Keratinocyte (primary cell): ENCODE measurements at regions not wholly inside any gene's neighbourhood (a gene's known extent, or its start where the extent isn't known, plus 50 kb on each side); places are given as distances from the start of the nearest gene placed in this dataset.

Experiments
- DNase-seq: peaks from one replicate; pipeline ENCODE4 v3.0.0-alpha.2; 2011; ENCODE audit warnings: low read depth, missing footprints, low spot score
- FAIRE-seq: peaks from 2 replicates; lab custom pipeline; 2011; peaks lifted over from hg19 to GRCh38; lab: Jason Lieb, UNC
- H2AFZ ChIP-seq: 2 replicates; pipeline ENCODE4 v1.6.0; 2012; ENCODE audit warnings: low read length, control low read depth, inconsistent platforms; ENCODE audit not compliant: control insufficient read depth
- H3K27ac ChIP-seq: 2 replicates; pipeline ENCODE4 v1.5.1; 2011; ENCODE audit warnings: low read length; ENCODE audit not compliant: control insufficient read depth, insufficient read depth
- H3K27me3 ChIP-seq: 3 replicates; pipeline ENCODE4 v1.6.0; 2011; ENCODE audit warnings: low read length; ENCODE audit not compliant: control insufficient read depth, insufficient read depth; ENCODE audit errors: extremely low read depth
- H3K36me3 ChIP-seq, 2 experiments: 2 replicates in 1 of 2; 3 replicates in 1 of 2; pipeline ENCODE4 v1.5.1; 2011; ENCODE audit warnings: low read length in 2 of 2, mild to moderate bottlenecking in 1 of 2; ENCODE audit not compliant: control insufficient read depth in 2 of 2, insufficient read depth in 2 of 2; ENCODE audit errors: extremely low read depth in 1 of 2
- H3K4me1 ChIP-seq: 3 replicates; pipeline ENCODE4 v1.5.1; 2011; ENCODE audit warnings: low read length; ENCODE audit not compliant: control insufficient read depth, insufficient read depth; ENCODE audit errors: extremely low read depth
- H3K4me2 ChIP-seq: 3 replicates; pipeline ENCODE4 v1.6.0; 2011; ENCODE audit warnings: low read depth, low read length; ENCODE audit not compliant: control insufficient read depth, insufficient read depth; ENCODE audit errors: extremely low read depth
- H3K4me3 ChIP-seq, 3 experiments: fragments of 200-600 bp in 1 of 3; sonication (generic) in 1 of 3; 2 replicates in 2 of 3; 3 replicates in 1 of 3; pipeline ENCODE4 v1.5.1; 2011 to 2016; ENCODE audit warnings: low read length in 3 of 3, mild to moderate bottlenecking in 3 of 3, control low read depth in 2 of 3, inconsistent platforms in 1 of 3, low read depth in 1 of 3, mixed read lengths in 1 of 3, mixed run types in 1 of 3, moderate library complexity in 1 of 3; ENCODE audit not compliant: control insufficient read depth in 2 of 3, insufficient read depth in 2 of 3; ENCODE audit errors: extremely low read depth in 1 of 3
- H3K79me2 ChIP-seq: 2 replicates; pipeline ENCODE4 v1.6.0; 2012; ENCODE audit warnings: low read length; ENCODE audit not compliant: control insufficient read depth, insufficient read depth
- H3K9ac ChIP-seq: 3 replicates; pipeline ENCODE4 v1.6.0; 2011; ENCODE audit warnings: low read length; ENCODE audit not compliant: control insufficient read depth, insufficient read depth; ENCODE audit errors: extremely low read depth
- H3K9me1 ChIP-seq: 3 replicates; pipeline ENCODE4 v1.6.0; 2011; ENCODE audit warnings: low read length; ENCODE audit not compliant: control insufficient read depth, insufficient read depth; ENCODE audit errors: extremely low read depth
- H3K9me3 ChIP-seq: 2 replicates; pipeline ENCODE4 v1.5.1; 2012; ENCODE audit warnings: low read depth, low read length; ENCODE audit not compliant: control insufficient read depth
- H4K20me1 ChIP-seq: 3 replicates; pipeline ENCODE4 v1.6.0; 2011; ENCODE audit warnings: low read length; ENCODE audit not compliant: control insufficient read depth, insufficient read depth; ENCODE audit errors: extremely low read depth
- CTCF ChIP-seq, 3 experiments: IDR thresholded peaks in 1 of 3; conservative IDR thresholded peaks in 1 of 3; optimal IDR thresholded peaks in 1 of 3; 2 replicates in 2 of 3; 3 replicates in 1 of 3; pipeline versions ENCODE3 to v1.5.1; 2011; ENCODE audit warnings: low read length in 3 of 3, mild to moderate bottlenecking in 3 of 3, moderate library complexity in 2 of 3, control low read depth in 1 of 3, inconsistent platforms in 1 of 3; ENCODE audit not compliant: insufficient read depth in 2 of 3; ENCODE audit errors: extremely low read depth in 1 of 3
- EZH2 ChIP-seq: IDR thresholded peaks from one replicate; pipeline ENCODE4 v1.6.1; 2012; ENCODE audit warnings: inconsistent platforms, mild to moderate bottlenecking, low read length, moderate library complexity
- dilution Hi-C: fragments of 300-500 bp; cut with MboI; formaldehyde crosslinking; loops from one replicate; pipeline ENCODE4 v1.7.0; 2020; ENCODE audit warnings: low sequenced_read_pairs; ENCODE audit not compliant: extremely low pct_ligation_motif_present

- Histone ChIP-seq H3K4me2 (no peak overlapping the region), H2AFZ (no peak overlapping the region), H3K79me2 (no peaks in the 10 kb centered on the region), H3K9ac (no peak overlapping the region), H3K27ac (no peak overlapping the region), H3K27me3 (no peaks in the 10 kb centered on the region), H3K4me1 (no peaks in the 10 kb centered on the region), H3K36me3 (no peaks in the 10 kb centered on the region), H3K9me3 (no peaks in the 10 kb centered on the region), H3K4me3 (no peak overlapping the region), H4K20me1 (no peaks in the 10 kb centered on the region), H3K9me1 (no peaks in the 10 kb centered on the region)
- TF ChIP-seq EZH2 = no peak
- TF ChIP-seq CTCF (optimal IDR thresholded peaks at IDR 0.05 in 1 of 3, IDR thresholded peaks at IDR 0.05 in 1 of 3, conservative IDR thresholded peaks at IDR 0.05 in 1 of 3; ENCODE audit: extremely low read depth in 1 of 3, insufficient read depth in 2 of 3, low read length in 3 of 3) = no peak
- DNase-seq (no peak), FAIRE-seq (no peak)
- dilution Hi-C loops = no loop called here
Observed at GRCh38 chr5:88425124-88425523, 156.5 kb upstream of the TMEM161B start.

GRCh38 chr5:88419931-88420330 is 151.3 kb upstream of the TMEM161B start:
- Histone ChIP-seq H2AFZ (no peak overlapping the region), H3K27ac (no peak overlapping the region), H3K4me3 (no peak overlapping the region), H3K9me3 (no peaks in the 10 kb centered on the region), H3K4me1 (no peaks in the 10 kb centered on the region), H3K79me2 (no peaks in the 10 kb centered on the region), H3K36me3 (no peaks in the 10 kb centered on the region), H3K9me1 (no peaks in the 10 kb centered on the region), H3K4me2 (no peak overlapping the region), H3K9ac (no peak overlapping the region), H4K20me1 (no peaks in the 10 kb centered on the region), H3K27me3 (no peaks in the 10 kb centered on the region)
- TF ChIP-seq EZH2 (no peak), CTCF (optimal IDR thresholded peaks at IDR 0.05 in 1 of 3, IDR thresholded peaks at IDR 0.05 in 1 of 3, conservative IDR thresholded peaks at IDR 0.05 in 1 of 3; ENCODE audit: extremely low read depth in 1 of 3, insufficient read depth in 2 of 3, low read length in 3 of 3) (no peak)
- dilution Hi-C loops = no loop called here
- no peak for FAIRE-seq
- no peak for DNase-seq
